ENCODE measurements at regions not wholly inside any gene's neighbourhood (a gene's known extent, or its start where the extent isn't known, plus 50 kb on each side); places are given as distances from the start of the nearest gene placed in this dataset.
A peak's percentile ranks its signal among the peaks of the same experiment; 100 is the strongest.
"Not testable (repeated sequence)": the region's sequence is repeated elsewhere in the genome, so short reads cannot be mapped to it uniquely, and the experiment has no call there.

DNA sequence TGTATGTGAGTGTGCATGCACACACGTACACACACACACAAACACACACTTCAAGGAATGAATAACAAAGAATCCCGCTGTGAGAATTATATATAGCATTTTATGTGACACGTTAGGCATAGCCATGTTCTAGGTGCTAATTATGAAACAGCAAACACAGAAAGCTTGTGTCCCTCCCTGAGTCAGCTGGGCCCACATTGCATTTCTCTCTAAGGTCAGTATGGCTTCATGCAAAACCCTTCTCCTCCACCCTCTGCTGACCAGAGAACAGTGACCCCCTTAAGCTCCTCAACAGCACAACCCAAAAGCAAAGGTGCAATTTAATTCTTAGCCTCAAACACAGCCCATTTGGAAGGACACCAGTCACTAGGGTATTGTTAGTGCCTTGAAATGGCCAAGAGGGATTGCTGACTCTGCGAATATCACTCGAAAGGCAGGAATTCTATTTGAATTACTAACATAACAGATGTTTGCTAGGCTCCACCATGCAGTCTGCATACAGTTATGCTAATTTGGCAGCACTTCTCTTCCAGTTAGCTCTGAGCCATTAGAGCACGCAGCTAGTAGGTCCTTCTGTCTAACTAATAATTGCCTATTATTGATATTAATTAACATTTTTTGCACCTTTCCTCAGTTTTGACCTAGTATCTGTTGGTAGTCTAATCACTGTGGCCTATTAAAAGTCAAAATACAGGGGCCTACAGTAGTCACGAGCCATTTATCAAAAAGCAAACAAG, 149.0 kb downstream of the LNPK start:
- H3K4me1 ChIP-seq (ENCODE audit: control insufficient read depth, insufficient read depth, low read length) = peaks cover 27% of the 10 kb centered on the region
- H3K9me3 ChIP-seq (replicated peaks; ENCODE audit: low read length) = no peaks in the 10 kb centered on the region
- H3K27me3 ChIP-seq (ENCODE audit: control insufficient read depth, insufficient read depth, low read length) = no peaks in the 10 kb centered on the region
- H3K4me2 ChIP-seq (ENCODE audit: low read length) = no peak overlapping the region
- H3K36me3 ChIP-seq (ENCODE audit: insufficient read depth, low read length) = no peaks in the 10 kb centered on the region
- H3K4me3 ChIP-seq (ENCODE audit: low read length) = no peak overlapping the region
- no peak overlapping the region for H3K9ac ChIP-seq (ENCODE audit: low read depth, low read length)

DNA sequence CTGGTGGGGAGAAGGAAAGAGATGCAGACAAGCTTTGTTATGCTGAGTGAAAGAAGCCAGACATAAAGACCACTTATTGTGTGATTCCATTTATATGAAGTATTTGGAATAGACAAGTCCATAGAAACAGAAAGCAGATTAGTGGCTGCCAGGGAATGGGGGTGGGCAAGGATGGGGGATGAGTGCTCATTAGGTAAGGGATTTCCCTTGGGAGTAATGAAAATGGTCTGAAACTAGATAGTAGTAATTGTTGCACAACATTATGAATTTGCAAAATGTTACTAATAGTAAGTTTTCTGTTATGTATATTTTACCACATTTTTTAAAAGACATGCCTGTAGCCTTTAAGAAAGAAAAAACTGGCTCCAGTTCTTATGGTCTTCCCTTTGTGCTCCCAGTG, 154.9 kb downstream of the LNPK start:
- H3K27me3 ChIP-seq (ENCODE audit: control insufficient read depth, insufficient read depth, low read length) = no peaks in the 10 kb centered on the region
- H3K9me3 ChIP-seq (replicated peaks; ENCODE audit: low read length) = no peaks in the 10 kb centered on the region
- no peak overlapping the region for H3K4me3 ChIP-seq (ENCODE audit: low read length)
- H3K4me2 ChIP-seq (ENCODE audit: low read length) = no peak overlapping the region
- no peak overlapping the region for H3K9ac ChIP-seq (ENCODE audit: low read depth, low read length)
- H3K4me1 ChIP-seq (ENCODE audit: control insufficient read depth, insufficient read depth, low read length) = peaks cover 24% of the 10 kb centered on the region
- no peaks in the 10 kb centered on the region for H3K36me3 ChIP-seq (ENCODE audit: insufficient read depth, low read length)

DNA sequence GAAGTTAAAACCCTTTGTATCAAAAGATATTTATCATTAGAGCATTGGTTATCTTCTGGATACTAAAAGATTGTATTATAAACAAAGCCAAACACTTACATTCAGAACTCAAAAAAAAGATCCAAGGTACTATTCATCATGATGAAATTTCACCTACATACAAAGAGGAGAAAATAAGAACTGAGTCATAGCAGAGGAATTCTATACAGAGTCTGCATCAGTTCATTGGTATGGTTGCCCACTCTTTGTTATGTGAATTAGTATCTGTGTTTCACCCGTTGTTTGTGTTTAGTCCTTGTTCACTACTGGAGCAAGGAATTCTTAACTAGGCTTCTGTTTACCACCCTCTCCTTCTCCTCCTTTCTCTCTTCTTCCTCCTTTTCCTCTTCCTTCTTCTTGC, 157.9 kb downstream of the LNPK start:
- H3K4me2 ChIP-seq (ENCODE audit: low read length) = peak overlapping the region; percentile 56
- no peaks in the 10 kb centered on the region for H3K27me3 ChIP-seq (ENCODE audit: control insufficient read depth, insufficient read depth, low read length)
- no peaks in the 10 kb centered on the region for H3K36me3 ChIP-seq (ENCODE audit: insufficient read depth, low read length)
- no peak overlapping the region for H3K9ac ChIP-seq (ENCODE audit: low read depth, low read length)
- H3K4me3 ChIP-seq (ENCODE audit: low read length) = no peak overlapping the region
- no peaks in the 10 kb centered on the region for H3K9me3 ChIP-seq (replicated peaks; ENCODE audit: low read length)
- peaks cover 24% of the 10 kb centered on the region for H3K4me1 ChIP-seq (ENCODE audit: control insufficient read depth, insufficient read depth, low read length)

DNA sequence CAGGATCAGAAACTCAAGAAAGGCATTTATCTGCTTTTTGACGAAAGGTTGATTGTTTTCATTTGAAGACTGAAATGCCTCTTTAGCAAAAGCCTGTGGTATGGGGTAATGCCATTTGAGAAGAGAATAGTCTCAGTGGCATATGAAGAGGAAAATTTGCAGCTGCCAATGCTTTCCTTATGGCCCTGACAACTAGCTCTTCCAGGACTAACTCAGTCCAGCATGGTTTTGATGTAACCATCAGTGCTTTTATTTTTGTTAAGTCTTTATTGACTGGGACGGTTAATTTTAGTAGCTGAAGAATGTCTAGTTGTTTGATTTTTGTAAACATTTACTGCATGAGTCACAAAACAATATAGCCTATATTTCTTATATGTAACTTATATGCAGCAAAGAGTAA, 158.4 kb downstream of the LNPK start:
- Histone ChIP-seq H3K27me3 (ENCODE audit: control insufficient read depth, insufficient read depth, low read length) (no peaks in the 10 kb centered on the region), H3K4me2 (ENCODE audit: low read length) (peak overlapping the region; percentile 56), H3K4me1 (ENCODE audit: control insufficient read depth, insufficient read depth, low read length) (peaks cover 24% of the 10 kb centered on the region), H3K9ac (ENCODE audit: low read depth, low read length) (no peak overlapping the region), H3K4me3 (ENCODE audit: low read length) (peak overlapping the region; percentile 22), H3K9me3 (replicated peaks; ENCODE audit: low read length) (no peaks in the 10 kb centered on the region), H3K36me3 (ENCODE audit: insufficient read depth, low read length) (no peaks in the 10 kb centered on the region)

DNA sequence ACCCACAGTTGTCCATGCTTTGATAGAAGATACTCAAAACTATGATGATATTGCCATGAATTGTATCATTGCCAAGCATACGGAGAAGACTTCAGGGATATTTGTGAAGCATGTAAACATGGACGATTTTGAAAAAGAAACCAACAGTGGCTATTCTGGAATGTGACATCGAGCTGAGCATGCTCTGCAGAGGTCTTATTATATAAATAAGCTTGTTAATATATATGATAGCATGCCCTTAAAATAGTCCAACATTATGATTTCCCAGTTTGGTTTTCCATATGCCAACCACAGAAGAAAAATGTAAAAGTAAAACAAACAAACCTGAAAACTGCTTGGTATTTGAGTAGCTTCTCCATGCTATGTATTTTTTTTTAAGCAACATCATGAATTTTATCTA, 159.1 kb downstream of the LNPK start:
- H3K27me3 ChIP-seq (ENCODE audit: control insufficient read depth, insufficient read depth, low read length) = no peaks in the 10 kb centered on the region
- H3K4me3 ChIP-seq (ENCODE audit: low read length) = no peak overlapping the region

DNA sequence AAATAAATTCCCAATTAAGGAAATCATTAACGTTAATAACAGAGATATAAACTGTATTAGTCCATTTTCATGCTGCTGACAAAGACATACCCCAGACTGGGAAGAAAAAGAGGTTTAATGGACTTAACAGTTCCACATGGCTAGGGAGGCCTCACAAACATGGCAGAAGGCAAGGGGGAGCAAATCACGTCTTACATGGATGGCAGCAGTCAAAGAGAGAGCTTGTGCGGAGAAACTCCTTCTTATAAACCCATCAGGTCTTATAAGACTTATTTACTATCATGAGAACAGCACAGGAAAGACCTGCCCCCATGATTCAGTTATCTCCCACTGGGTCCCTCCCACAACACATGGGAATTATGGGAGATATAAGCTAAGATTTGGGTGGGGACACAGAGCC, 161.3 kb downstream of the LNPK start:
- not testable (repeated sequence) for H3K27me3 ChIP-seq (ENCODE audit: control insufficient read depth, insufficient read depth, low read length); H3K4me3 ChIP-seq (ENCODE audit: low read length); H3K9ac ChIP-seq (ENCODE audit: low read depth, low read length); H3K4me2 ChIP-seq (ENCODE audit: low read length); H3K36me3 ChIP-seq (ENCODE audit: insufficient read depth, low read length); H3K9me3 ChIP-seq (replicated peaks; ENCODE audit: low read length)
- peaks cover 40% of the 10 kb centered on the region for H3K4me1 ChIP-seq (ENCODE audit: control insufficient read depth, insufficient read depth, low read length)

More for the DNA sequence above, 159.1 kb downstream of the LNPK start:
- Histone ChIP-seq H3K4me1 (ENCODE audit: control insufficient read depth, insufficient read depth, low read length) (peaks cover 24% of the 10 kb centered on the region), H3K9me3 (replicated peaks; ENCODE audit: low read length) (no peaks in the 10 kb centered on the region), H3K4me2 (ENCODE audit: low read length) (peak overlapping the region; percentile 56), H3K36me3 (ENCODE audit: insufficient read depth, low read length) (no peaks in the 10 kb centered on the region), H3K9ac (ENCODE audit: low read depth, low read length) (no peak overlapping the region)

DNA sequence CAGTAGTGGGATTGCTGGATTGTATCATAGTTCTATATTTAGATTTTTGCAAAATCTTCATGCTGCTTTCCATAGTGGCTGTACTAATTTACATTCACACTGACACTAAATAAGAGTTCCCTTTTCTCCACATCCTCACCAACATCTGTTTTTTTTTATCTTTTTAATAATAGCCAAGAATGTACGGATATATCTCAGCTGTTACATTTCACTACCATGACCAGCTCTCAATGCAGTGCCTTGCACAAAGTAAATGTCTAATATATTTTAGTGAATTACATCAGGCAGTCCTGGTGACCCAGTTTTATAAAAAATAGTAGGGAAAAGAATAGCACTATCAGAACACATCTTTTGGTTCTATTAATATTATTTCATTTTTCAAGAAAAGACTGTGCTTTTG, 161.8 kb downstream of the LNPK start:
- peaks cover 40% of the 10 kb centered on the region for H3K4me1 ChIP-seq (ENCODE audit: control insufficient read depth, insufficient read depth, low read length)
- no peaks in the 10 kb centered on the region for H3K36me3 ChIP-seq (ENCODE audit: insufficient read depth, low read length)
- no peak overlapping the region for H3K9ac ChIP-seq (ENCODE audit: low read depth, low read length)
- no peak overlapping the region for H3K4me3 ChIP-seq (ENCODE audit: low read length)
- H3K27me3 ChIP-seq (ENCODE audit: control insufficient read depth, insufficient read depth, low read length) = no peaks in the 10 kb centered on the region
- no peaks in the 10 kb centered on the region for H3K9me3 ChIP-seq (replicated peaks; ENCODE audit: low read length)
- H3K4me2 ChIP-seq (ENCODE audit: low read length) = no peak overlapping the region

DNA sequence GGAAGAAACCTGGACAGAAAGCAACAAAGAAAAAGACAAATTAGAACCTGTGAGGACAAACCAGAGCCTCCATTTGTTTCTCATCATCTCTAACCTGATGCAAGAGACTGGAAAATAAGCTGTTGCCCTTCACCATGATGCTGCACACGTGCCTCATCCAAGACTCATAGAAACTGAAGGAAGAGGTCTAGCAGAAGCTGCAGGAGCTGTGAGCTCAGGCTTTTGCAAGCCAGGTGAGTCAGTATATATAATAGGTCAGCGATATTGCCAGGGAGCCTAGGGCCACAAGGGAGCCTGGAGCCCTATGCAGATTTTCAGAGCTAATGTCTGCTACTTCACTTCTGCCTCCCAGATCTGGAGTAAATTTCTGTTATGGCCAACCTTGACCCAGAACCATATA, 163.1 kb downstream of the LNPK start:
- Histone ChIP-seq H3K4me1 (ENCODE audit: control insufficient read depth, insufficient read depth, low read length) (peaks cover 33% of the 10 kb centered on the region), H3K36me3 (ENCODE audit: insufficient read depth, low read length) (no peaks in the 10 kb centered on the region), H3K27me3 (ENCODE audit: control insufficient read depth, insufficient read depth, low read length) (no peaks in the 10 kb centered on the region), H3K4me3 (ENCODE audit: low read length) (no peak overlapping the region), H3K4me2 (ENCODE audit: low read length) (no peak overlapping the region), H3K9ac (ENCODE audit: low read depth, low read length) (no peak overlapping the region), H3K9me3 (replicated peaks; ENCODE audit: low read length) (no peaks in the 10 kb centered on the region)

DNA sequence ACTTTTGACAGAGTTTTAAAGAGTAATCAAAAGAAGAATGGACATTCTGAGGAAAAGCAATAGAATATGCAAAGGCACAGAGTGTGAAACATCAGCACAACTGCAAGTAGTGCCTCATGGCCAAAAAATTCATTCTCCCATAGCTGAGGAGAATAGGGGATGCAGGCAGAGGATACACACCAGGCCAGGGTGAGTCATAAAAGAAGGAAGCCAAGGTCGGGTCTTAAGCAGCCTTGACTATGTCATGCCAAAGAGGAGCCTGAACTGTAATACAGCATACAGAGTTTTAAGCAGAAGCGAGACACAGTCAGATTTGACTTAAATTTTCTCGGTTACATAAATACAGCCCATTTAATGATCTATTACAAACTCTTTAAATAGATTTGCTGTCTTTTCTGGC, 165.0 kb downstream of the LNPK start:
- Histone ChIP-seq H3K4me3 (ENCODE audit: low read length) (no peak overlapping the region), H3K4me2 (ENCODE audit: low read length) (peak overlapping the region; percentile 45), H3K9ac (ENCODE audit: low read depth, low read length) (peak overlapping the region; percentile 2), H3K9me3 (replicated peaks; ENCODE audit: low read length) (no peaks in the 10 kb centered on the region), H3K27me3 (ENCODE audit: control insufficient read depth, insufficient read depth, low read length) (no peaks in the 10 kb centered on the region), H3K4me1 (ENCODE audit: control insufficient read depth, insufficient read depth, low read length) (peaks cover 20% of the 10 kb centered on the region), H3K36me3 (ENCODE audit: insufficient read depth, low read length) (no peaks in the 10 kb centered on the region)

DNA sequence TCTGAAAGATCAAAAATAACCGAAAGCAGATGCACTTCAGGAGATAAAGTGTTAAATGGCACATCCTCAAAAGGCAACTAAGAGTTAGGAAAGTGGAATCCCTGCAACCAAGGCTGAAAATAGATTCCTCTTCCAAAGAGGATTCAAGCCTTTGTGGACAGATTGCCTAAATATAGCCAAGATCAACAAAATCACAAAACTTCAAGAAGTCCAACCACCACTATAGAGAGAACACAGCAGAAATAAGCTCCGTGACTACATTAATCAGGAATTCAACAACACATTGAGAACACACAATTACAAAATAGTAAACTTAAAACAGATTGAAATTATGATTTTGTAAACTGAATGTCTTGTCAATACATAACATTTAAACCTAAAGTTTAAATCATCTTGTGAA, 165.7 kb downstream of the LNPK start:
- Histone ChIP-seq H3K4me2 (ENCODE audit: low read length) (no peak overlapping the region), H3K36me3 (ENCODE audit: insufficient read depth, low read length) (no peaks in the 10 kb centered on the region), H3K4me1 (ENCODE audit: control insufficient read depth, insufficient read depth, low read length) (peaks cover 20% of the 10 kb centered on the region), H3K4me3 (ENCODE audit: low read length) (no peak overlapping the region), H3K27me3 (ENCODE audit: control insufficient read depth, insufficient read depth, low read length) (no peaks in the 10 kb centered on the region), H3K9ac (ENCODE audit: low read depth, low read length) (peak overlapping the region; percentile 2), H3K9me3 (replicated peaks; ENCODE audit: low read length) (no peaks in the 10 kb centered on the region)

DNA sequence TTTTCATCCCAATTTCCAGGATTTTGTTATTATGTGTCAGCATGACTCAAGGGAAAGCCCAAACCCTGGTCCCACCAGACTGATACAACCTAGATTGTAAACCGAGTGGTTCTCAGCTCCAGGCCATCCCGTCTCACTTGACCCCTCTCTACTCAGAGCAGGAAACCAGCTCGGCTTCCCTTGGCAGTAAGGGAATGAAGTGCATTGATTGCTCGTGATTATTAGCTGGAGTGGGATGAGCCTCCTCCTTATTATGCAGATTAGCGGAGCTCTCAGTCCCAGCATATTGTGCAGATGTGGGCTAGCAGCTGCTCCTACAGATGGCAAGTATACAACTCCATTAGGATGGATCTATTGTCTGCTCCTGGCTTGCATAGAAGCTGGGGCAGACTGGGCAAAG, 167.6 kb downstream of the LNPK start:
- Histone ChIP-seq H3K9ac (ENCODE audit: low read depth, low read length) (no peak overlapping the region), H3K4me2 (ENCODE audit: low read length) (no peak overlapping the region), H3K27me3 (ENCODE audit: control insufficient read depth, insufficient read depth, low read length) (no peaks in the 10 kb centered on the region), H3K36me3 (ENCODE audit: insufficient read depth, low read length) (no peaks in the 10 kb centered on the region), H3K9me3 (replicated peaks; ENCODE audit: low read length) (no peaks in the 10 kb centered on the region), H3K4me3 (ENCODE audit: low read length) (no peak overlapping the region), H3K4me1 (ENCODE audit: control insufficient read depth, insufficient read depth, low read length) (peaks cover 20% of the 10 kb centered on the region)

DNA sequence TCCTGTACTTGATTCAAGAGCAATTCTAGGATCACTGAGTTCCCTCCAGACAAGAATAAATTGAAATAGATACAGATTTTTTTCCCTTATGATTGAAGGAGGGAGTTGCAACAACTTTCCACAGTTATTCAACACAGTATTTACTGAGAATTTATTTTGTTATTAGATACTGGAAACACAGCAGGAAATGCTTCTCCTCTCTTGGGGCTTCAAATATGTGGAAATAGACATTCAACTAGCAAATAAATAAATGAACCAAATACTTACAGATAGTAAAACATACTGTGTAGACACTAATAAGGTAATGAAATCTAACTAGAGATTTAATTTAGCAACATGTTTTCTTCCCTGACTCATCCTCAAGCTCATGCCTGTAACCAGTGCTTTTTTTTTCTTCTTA, 169.2 kb downstream of the LNPK start:
- Histone ChIP-seq H3K9ac (ENCODE audit: low read depth, low read length) (no peak overlapping the region), H3K4me2 (ENCODE audit: low read length) (no peak overlapping the region)

More for the DNA sequence above, 169.2 kb downstream of the LNPK start:
- Histone ChIP-seq H3K36me3 (ENCODE audit: insufficient read depth, low read length) (no peaks in the 10 kb centered on the region), H3K27me3 (ENCODE audit: control insufficient read depth, insufficient read depth, low read length) (no peaks in the 10 kb centered on the region), H3K4me1 (ENCODE audit: control insufficient read depth, insufficient read depth, low read length) (peaks cover 19% of the 10 kb centered on the region), H3K4me3 (ENCODE audit: low read length) (no peak overlapping the region), H3K9me3 (replicated peaks; ENCODE audit: low read length) (no peaks in the 10 kb centered on the region)
